Immature natural killer cell (primary cell): ENCODE measurements at regions not wholly inside any gene's neighbourhood (a gene's known extent, or its start where the extent isn't known, plus 50 kb on each side); places are given as distances from the start of the nearest gene placed in this dataset.

Source experiments
- DNase-seq, 3 donors: peaks; one replicate each; pipeline ENCODE4 v3.0.0; 2022; ENCODE audit warnings: mixed read lengths in 1 of 3
- H3K27ac Mint-ChIP-seq, 6 donors: one replicate each; pipeline ENCODE4 v1.8.0; 2020; ENCODE audit warnings: mixed read lengths in 6 of 6, mild to moderate bottlenecking in 5 of 6, inconsistent platforms in 4 of 6, moderate library complexity in 3 of 6
- H3K27me3 Mint-ChIP-seq, 3 donors: one replicate each; pipeline ENCODE4 v1.8.0; 2020 to 2021; ENCODE audit warnings: low read depth in 3 of 3, mild to moderate bottlenecking in 3 of 3, mixed read lengths in 3 of 3, moderate library complexity in 3 of 3, inconsistent platforms in 1 of 3
- H3K36me3 Mint-ChIP-seq, 3 donors: one replicate each; pipeline ENCODE4 v1.8.0; 2020; ENCODE audit warnings: mixed read lengths in 3 of 3, inconsistent platforms in 2 of 3, mild to moderate bottlenecking in 2 of 3
- H3K4me1 Mint-ChIP-seq, 2 donors: one replicate each; pipeline ENCODE4 v1.8.0; 2020; ENCODE audit warnings: inconsistent platforms in 2 of 2, mild to moderate bottlenecking in 2 of 2, mixed read lengths in 2 of 2, moderate library complexity in 1 of 2
- H3K4me3 Mint-ChIP-seq, 5 donors: one replicate each; pipeline ENCODE4 v1.8.0; 2020; ENCODE audit warnings: mild to moderate bottlenecking in 5 of 5, mixed read lengths in 5 of 5, inconsistent platforms in 3 of 5, moderate library complexity in 3 of 5
- H3K9me3 Mint-ChIP-seq, 6 donors: one replicate each; pipeline ENCODE4 v1.8.0; 2020; ENCODE audit warnings: mild to moderate bottlenecking in 6 of 6, mixed read lengths in 6 of 6, inconsistent platforms in 4 of 6, moderate library complexity in 3 of 6

- Mint-ChIP-seq H3K4me3 (no peak overlapping the region), H3K36me3 (no peaks in the 10 kb centered on the region), H3K9me3 (peaks cover 0 to 4% (median 2%) of the 10 kb centered on the region in 6 donors), H3K27ac (no peak overlapping the region), H3K4me1 (peaks cover 13 to 16% of the 10 kb centered on the region in 2 donors), H3K27me3 (peaks cover 7 to 21% (median 8%) of the 10 kb centered on the region in 3 donors)
- no peak for DNase-seq
Measured at GRCh38 chr10:129279446-129280154, 187.4 kb upstream of the MGMT start.

GRCh38 chr10:129280155-129280502, 186.9 kb upstream of the MGMT start:
- Mint-ChIP-seq H3K27ac (no peak overlapping the region), H3K4me1 (peaks cover 13 to 16% of the 10 kb centered on the region in 2 donors), H3K9me3 (peaks cover 0 to 4% (median 2%) of the 10 kb centered on the region in 6 donors), H3K4me3 (no peak overlapping the region), H3K27me3 (peaks cover 7 to 21% (median 8%) of the 10 kb centered on the region in 3 donors), H3K36me3 (no peaks in the 10 kb centered on the region)
- no peak for DNase-seq

- peaks cover 0 to 4% (median 2%) of the 10 kb centered on the region in 6 donors for H3K9me3 Mint-ChIP-seq
- H3K27ac Mint-ChIP-seq = no peak overlapping the region
- H3K4me1 Mint-ChIP-seq = peaks cover 8 to 10% of the 10 kb centered on the region in 2 donors
- H3K4me3 Mint-ChIP-seq = no peak overlapping the region
- H3K36me3 Mint-ChIP-seq = no peaks in the 10 kb centered on the region
- DNase-seq = no peak
- H3K27me3 Mint-ChIP-seq = peaks cover 7 to 21% (median 8%) of the 10 kb centered on the region in 3 donors
Measured at GRCh38 chr10:129280908-129281586, 186.0 kb upstream of the MGMT start.

GRCh38 chr10:129285459-129285858, 181.6 kb upstream of the MGMT start:
- Mint-ChIP-seq H3K36me3 (no peaks in the 10 kb centered on the region), H3K9me3 (peaks cover 0 to 4% (median 3%) of the 10 kb centered on the region in 6 donors), H3K27ac (no peak overlapping the region), H3K4me1 (no peaks in the 10 kb centered on the region), H3K27me3 (peaks cover 2 to 13% (median 6%) of the 10 kb centered on the region in 3 donors), H3K4me3 (no peak overlapping the region)
- no peak for DNase-seq

- Mint-ChIP-seq H3K27me3 (peaks cover 2 to 11% (median 4%) of the 10 kb centered on the region in 3 donors), H3K9me3 (peaks cover 0 to 2% (median 0%) of the 10 kb centered on the region in 6 donors), H3K36me3 (no peaks in the 10 kb centered on the region), H3K4me3 (no peak overlapping the region), H3K4me1 (no peaks in the 10 kb centered on the region), H3K27ac (no peak overlapping the region)
- no peak for DNase-seq
Measured at GRCh38 chr10:129288999-129289584, 177.9 kb upstream of the MGMT start.

GRCh38 chr10:129293991-129294700, 172.9 kb upstream of the MGMT start:
- Mint-ChIP-seq H3K9me3 (peaks cover 0 to 2% (median 0%) of the 10 kb centered on the region in 6 donors), H3K27ac (no peak overlapping the region), H3K36me3 (no peaks in the 10 kb centered on the region), H3K4me3 (no peak overlapping the region), H3K27me3 (peaks cover 0 to 15% (median 6%) of the 10 kb centered on the region in 3 donors), H3K4me1 (no peaks in the 10 kb centered on the region)
- no peak for DNase-seq

GRCh38 chr10:129294944-129295343, 172.1 kb upstream of the MGMT start:
- Mint-ChIP-seq H3K27me3 (peaks cover 1 to 14% (median 5%) of the 10 kb centered on the region in 3 donors), H3K4me1 (no peaks in the 10 kb centered on the region), H3K4me3 (no peak overlapping the region), H3K36me3 (no peaks in the 10 kb centered on the region), H3K27ac (no peak overlapping the region), H3K9me3 (peaks cover 0 to 3% (median 0%) of the 10 kb centered on the region in 6 donors)
- no peak for DNase-seq

- H3K27me3 Mint-ChIP-seq = peaks cover 0 to 5% (median 3%) of the 10 kb centered on the region in 3 donors
- no peak for DNase-seq
- no peak overlapping the region for H3K4me3 Mint-ChIP-seq
- H3K9me3 Mint-ChIP-seq = no peaks in the 10 kb centered on the region
- no peaks in the 10 kb centered on the region for H3K4me1 Mint-ChIP-seq
- no peak overlapping the region for H3K27ac Mint-ChIP-seq
- no peaks in the 10 kb centered on the region for H3K36me3 Mint-ChIP-seq
Measured at GRCh38 chr10:129305046-129305445, 162.0 kb upstream of the MGMT start.

- Mint-ChIP-seq H3K4me3 (no peak overlapping the region), H3K4me1 (no peaks in the 10 kb centered on the region), H3K9me3 (no peaks in the 10 kb centered on the region), H3K27me3 (peaks cover 0 to 5% (median 2%) of the 10 kb centered on the region in 3 donors), H3K36me3 (no peaks in the 10 kb centered on the region), H3K27ac (no peak overlapping the region)
- DNase-seq = no peak
Measured at GRCh38 chr10:129307141-129307540, 159.9 kb upstream of the MGMT start.

GRCh38 chr10:129308953-129309564, 158.0 kb upstream of the MGMT start:
- no peaks in the 10 kb centered on the region for H3K36me3 Mint-ChIP-seq
- no peak overlapping the region for H3K4me3 Mint-ChIP-seq
- no peak overlapping the region for H3K27ac Mint-ChIP-seq
- no peaks in the 10 kb centered on the region for H3K4me1 Mint-ChIP-seq
- no peak for DNase-seq
- H3K9me3 Mint-ChIP-seq = peaks cover 0 to 1% (median 0%) of the 10 kb centered on the region in 6 donors
- peaks cover 0 to 5% (median 5%) of the 10 kb centered on the region in 3 donors for H3K27me3 Mint-ChIP-seq

- no peak for DNase-seq
- no peaks in the 10 kb centered on the region for H3K36me3 Mint-ChIP-seq
- H3K27me3 Mint-ChIP-seq = peaks cover 0 to 6% (median 2%) of the 10 kb centered on the region in 3 donors
- no peak overlapping the region for H3K4me3 Mint-ChIP-seq
- peaks cover 0 to 1% (median under 1%) of the 10 kb centered on the region in 6 donors for H3K9me3 Mint-ChIP-seq
- no peaks in the 10 kb centered on the region for H3K4me1 Mint-ChIP-seq
- no peak overlapping the region for H3K27ac Mint-ChIP-seq
Measured at GRCh38 chr10:129309565-129309964, 157.5 kb upstream of the MGMT start.

GRCh38 chr10:129310881-129311280, 156.2 kb upstream of the MGMT start:
- DNase-seq = no peak
- no peaks in the 10 kb centered on the region for H3K4me1 Mint-ChIP-seq
- no peak overlapping the region for H3K27ac Mint-ChIP-seq

GRCh38 chr10:129319934-129320333, 147.1 kb upstream of the MGMT start:
- H3K27ac Mint-ChIP-seq = no peak overlapping the region
- peaks cover 2 to 8% (median 2%) of the 10 kb centered on the region in 3 donors for H3K27me3 Mint-ChIP-seq
- no peak for DNase-seq
- no peaks in the 10 kb centered on the region for H3K36me3 Mint-ChIP-seq
- no peaks in the 10 kb centered on the region for H3K4me1 Mint-ChIP-seq
- peaks cover 2 to 22% (median 9%) of the 10 kb centered on the region in 6 donors for H3K9me3 Mint-ChIP-seq
- no peak overlapping the region for H3K4me3 Mint-ChIP-seq

More at GRCh38 chr10:129310881-129311280, 156.2 kb upstream of the MGMT start:
- Mint-ChIP-seq H3K36me3 (no peaks in the 10 kb centered on the region), H3K9me3 (peaks cover 0 to 9% (median under 1%) of the 10 kb centered on the region in 6 donors), H3K4me3 (no peak overlapping the region), H3K27me3 (peaks cover 0 to 7% (median 3%) of the 10 kb centered on the region in 3 donors)
